ENCODE measurements at regions not wholly inside any gene's neighbourhood (a gene's known extent, or its start where the extent isn't known, plus 50 kb on each side); places are given as distances from the start of the nearest gene placed in this dataset.

GRCh38 chr7:159253657-159254056 is 109.0 kb upstream of the VIPR2 start:
- no peaks in the 10 kb centered on the region for H3K79me2 ChIP-seq (ENCODE audit: low read length)
- H3K27ac ChIP-seq (ENCODE audit: low read length) = no peak overlapping the region
- BruUV-seq (replicated peaks) = no TSS peak
- no peak overlapping the region for H3K4me2 ChIP-seq (ENCODE audit: low read length)
- H4K20me1 ChIP-seq (ENCODE audit: low read length) = no peaks in the 10 kb centered on the region
- H3K4me3 ChIP-seq (ENCODE audit: low read length) = no peak overlapping the region
- peaks cover 37% of the 10 kb centered on the region for H3K27me3 ChIP-seq (ENCODE audit: low read length)
- H3K9ac ChIP-seq (ENCODE audit: low read length) = no peak overlapping the region
- ATAC-seq (no peak), DNase-seq (no peak)
- H3F3A ChIP-seq (ENCODE audit: low read length, unreplicated experiment) = no peaks in the 10 kb centered on the region
- no peak overlapping the region for H2AFZ ChIP-seq (ENCODE audit: low read length)
- intact Hi-C loops (cut with micrococcal nuclease) = no loop called here
- no peaks in the 10 kb centered on the region for H3K9me3 ChIP-seq (ENCODE audit: low read length)
- ChIA-PET CTCF (no interaction called here), POLR2A (ENCODE audit: unreplicated experiment) (no interaction called here)
- no peaks in the 10 kb centered on the region for H3K36me3 ChIP-seq (ENCODE audit: low read depth, low read length)
- TF ChIP-seq EZH2 (IDR thresholded peaks at IDR 0.05; ENCODE audit: low read length, unreplicated experiment) = no peak
- TF ChIP-seq EZH2phosphoT487 (IDR thresholded peaks at IDR 0.05; ENCODE audit: borderline replicate concordance, low read length) = no peak
- TF ChIP-seq, protein P1, sequence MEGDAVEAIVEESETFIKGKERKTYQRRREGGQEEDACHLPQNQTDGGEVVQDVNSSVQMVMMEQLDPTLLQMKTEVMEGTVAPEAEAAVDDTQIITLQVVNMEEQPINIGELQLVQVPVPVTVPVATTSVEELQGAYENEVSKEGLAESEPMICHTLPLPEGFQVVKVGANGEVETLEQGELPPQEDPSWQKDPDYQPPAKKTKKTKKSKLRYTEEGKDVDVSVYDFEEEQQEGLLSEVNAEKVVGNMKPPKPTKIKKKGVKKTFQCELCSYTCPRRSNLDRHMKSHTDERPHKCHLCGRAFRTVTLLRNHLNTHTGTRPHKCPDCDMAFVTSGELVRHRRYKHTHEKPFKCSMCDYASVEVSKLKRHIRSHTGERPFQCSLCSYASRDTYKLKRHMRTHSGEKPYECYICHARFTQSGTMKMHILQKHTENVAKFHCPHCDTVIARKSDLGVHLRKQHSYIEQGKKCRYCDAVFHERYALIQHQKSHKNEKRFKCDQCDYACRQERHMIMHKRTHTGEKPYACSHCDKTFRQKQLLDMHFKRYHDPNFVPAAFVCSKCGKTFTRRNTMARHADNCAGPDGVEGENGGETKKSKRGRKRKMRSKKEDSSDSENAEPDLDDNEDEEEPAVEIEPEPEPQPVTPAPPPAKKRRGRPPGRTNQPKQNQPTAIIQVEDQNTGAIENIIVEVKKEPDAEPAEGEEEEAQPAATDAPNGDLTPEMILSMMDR (conservative IDR thresholded peaks at IDR 0.05; ENCODE audit: low read depth, low read length) = no peak
- H3K4me1 ChIP-seq (ENCODE audit: insufficient read depth, low read length) = no peaks in the 10 kb centered on the region
- no peaks in the 10 kb centered on the region for H3K9me2 ChIP-seq (replicated peaks; ENCODE audit: low read length)

DNA sequence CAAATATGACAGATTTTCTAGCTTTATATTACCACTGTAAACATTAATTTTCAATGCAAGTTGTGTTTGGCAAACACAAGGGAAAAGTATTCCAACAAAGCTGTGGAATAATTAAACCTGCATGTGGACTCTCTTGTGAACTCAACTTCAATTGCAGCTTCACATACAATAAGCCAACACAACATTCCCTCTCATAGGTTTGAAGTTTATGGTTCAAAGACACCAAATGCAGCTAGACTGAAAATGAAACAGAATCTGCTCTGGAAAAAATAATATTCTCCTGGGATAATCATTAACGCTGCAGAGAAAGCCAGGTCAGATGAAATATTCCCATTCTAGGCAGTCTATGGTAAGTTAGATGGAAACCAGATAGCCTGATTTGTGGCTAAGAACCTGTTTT is 105.8 kb upstream of the VIPR2 start:
- H3F3A ChIP-seq (ENCODE audit: low read length, unreplicated experiment) = no peaks in the 10 kb centered on the region
- DNase-seq (no peak), ATAC-seq (no peak)
- ChIA-PET CTCF (no interaction called here), POLR2A (ENCODE audit: unreplicated experiment) (no interaction called here)
- BruUV-seq (replicated peaks) = no TSS peak
- no peak overlapping the region for H3K4me3 ChIP-seq (ENCODE audit: low read length)
- H3K9ac ChIP-seq (ENCODE audit: low read length) = no peak overlapping the region
- H3K4me2 ChIP-seq (ENCODE audit: low read length) = no peak overlapping the region
- H3K9me3 ChIP-seq (ENCODE audit: low read length) = no peaks in the 10 kb centered on the region
- no peak overlapping the region for H2AFZ ChIP-seq (ENCODE audit: low read length)
- no peak overlapping the region for H3K27ac ChIP-seq (ENCODE audit: low read length)
- no peaks in the 10 kb centered on the region for H3K79me2 ChIP-seq (ENCODE audit: low read length)
- peaks cover 43% of the 10 kb centered on the region for H3K27me3 ChIP-seq (ENCODE audit: low read length)
- H3K4me1 ChIP-seq (ENCODE audit: insufficient read depth, low read length) = no peaks in the 10 kb centered on the region
- TF ChIP-seq EZH2phosphoT487 (IDR thresholded peaks at IDR 0.05; ENCODE audit: borderline replicate concordance, low read length) (no peak), EZH2 (IDR thresholded peaks at IDR 0.05; ENCODE audit: low read length, unreplicated experiment) (no peak)
- TF ChIP-seq, protein P1 (conservative IDR thresholded peaks at IDR 0.05; ENCODE audit: low read depth, low read length) = no peak
- intact Hi-C loops (cut with micrococcal nuclease) = no loop called here
- no peaks in the 10 kb centered on the region for H3K9me2 ChIP-seq (replicated peaks; ENCODE audit: low read length)
- H3K36me3 ChIP-seq (ENCODE audit: low read depth, low read length) = no peaks in the 10 kb centered on the region
- no peaks in the 10 kb centered on the region for H4K20me1 ChIP-seq (ENCODE audit: low read length)

DNA sequence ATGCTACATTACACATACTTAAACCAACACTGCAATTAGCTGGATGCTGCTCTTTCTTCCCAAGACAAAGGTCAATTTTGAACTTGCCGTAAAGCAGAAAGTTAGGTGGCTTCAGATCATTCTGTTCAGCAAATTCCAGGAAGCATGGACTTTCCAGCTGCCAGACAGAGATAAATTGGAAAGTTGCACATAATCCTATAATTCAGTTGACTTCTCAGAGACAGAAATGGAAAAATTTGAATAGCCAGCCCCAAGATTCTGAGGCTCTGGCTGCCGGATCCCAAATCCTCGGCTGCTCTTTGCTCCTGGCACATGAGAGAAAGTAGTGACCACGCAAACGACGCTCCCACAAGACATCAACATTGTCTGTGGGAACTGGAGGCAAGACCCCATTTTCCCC is 105.0 kb upstream of the VIPR2 start:
- no peaks in the 10 kb centered on the region for H3K4me1 ChIP-seq (ENCODE audit: insufficient read depth, low read length)
- H4K20me1 ChIP-seq (ENCODE audit: low read length) = no peaks in the 10 kb centered on the region
- no peaks in the 10 kb centered on the region for H3K36me3 ChIP-seq (ENCODE audit: low read depth, low read length)
- H3K79me2 ChIP-seq (ENCODE audit: low read length) = no peaks in the 10 kb centered on the region
- H3K27ac ChIP-seq (ENCODE audit: low read length) = no peak overlapping the region
- peaks cover 42% of the 10 kb centered on the region; the same call in 1 of the 2 replicates for H3K27me3 ChIP-seq (ENCODE audit: low read length)
- CTCF ChIA-PET = no interaction called here
- BruUV-seq (replicated peaks) = no TSS peak
- H3F3A ChIP-seq (ENCODE audit: low read length, unreplicated experiment) = no peaks in the 10 kb centered on the region
- H3K4me3 ChIP-seq (ENCODE audit: low read length) = no peak overlapping the region
- POLR2A ChIA-PET (ENCODE audit: unreplicated experiment) = no interaction called here
- no peak overlapping the region for H2AFZ ChIP-seq (ENCODE audit: low read length)
- ATAC-seq = no peak
- no peaks in the 10 kb centered on the region for H3K9me3 ChIP-seq (ENCODE audit: low read length)
- intact Hi-C loops (cut with micrococcal nuclease) = no loop called here
- H3K4me2 ChIP-seq (ENCODE audit: low read length) = no peak overlapping the region
- TF ChIP-seq EZH2 (IDR thresholded peaks at IDR 0.05; ENCODE audit: low read length, unreplicated experiment) (no peak), EZH2phosphoT487 (IDR thresholded peaks at IDR 0.05; ENCODE audit: borderline replicate concordance, low read length) (no peak)
- TF ChIP-seq, protein P1 (conservative IDR thresholded peaks at IDR 0.05; ENCODE audit: low read depth, low read length) = no peak
- no peak overlapping the region for H3K9ac ChIP-seq (ENCODE audit: low read length)
- no peaks in the 10 kb centered on the region for H3K9me2 ChIP-seq (replicated peaks; ENCODE audit: low read length)
- no peak for DNase-seq

Data from PC-3 (cell line).